ENCODE measurements at regions not wholly inside any gene's neighbourhood (a gene's known extent, or its start where the extent isn't known, plus 50 kb on each side); places are given as distances from the start of the nearest gene placed in this dataset.

DNA sequence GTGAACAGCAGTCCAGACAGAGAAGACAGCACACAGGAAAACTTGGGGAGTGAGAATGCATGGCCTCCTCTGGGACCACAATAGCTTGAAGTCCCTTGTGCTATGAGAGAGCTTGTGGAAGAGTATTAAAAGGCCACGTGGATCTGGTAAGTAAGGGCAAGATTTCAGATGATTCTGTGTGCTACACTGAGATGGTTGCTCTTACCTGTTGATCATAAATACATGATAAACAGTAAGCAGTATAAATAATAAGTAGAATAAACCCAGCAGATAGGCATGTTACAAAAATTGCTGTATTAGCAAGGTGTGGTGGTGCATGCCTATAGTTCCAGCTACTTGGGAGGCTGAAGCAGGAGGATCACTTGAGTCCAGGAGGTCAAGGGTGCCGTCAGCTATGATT is 150.4 kb upstream of the ZC3H11B start:
- Histone ChIP-seq H3K9me3 (ENCODE audit: low read depth, low read length) (no peaks in the 10 kb centered on the region), H3K27me3 (ENCODE audit: insufficient read depth, low read length) (no peaks in the 10 kb centered on the region), H3K4me3 (ENCODE audit: insufficient read depth, low read length) (no peak overlapping the region), H3K4me2 (ENCODE audit: insufficient read depth, low read length) (no peak overlapping the region), H3K36me3 (ENCODE audit: insufficient read depth, low read length) (no peaks in the 10 kb centered on the region), H3K27ac (ENCODE audit: low read depth, low read length) (no peak overlapping the region), H3K79me2 (ENCODE audit: insufficient read depth, low read length) (no peaks in the 10 kb centered on the region), H2AFZ (ENCODE audit: low read length) (no peak overlapping the region), H3K4me1 (ENCODE audit: insufficient read depth, low read length) (no peaks in the 10 kb centered on the region), H4K20me1 (ENCODE audit: insufficient read depth, low read length) (no peaks in the 10 kb centered on the region)
- TF ChIP-seq, protein P1, sequence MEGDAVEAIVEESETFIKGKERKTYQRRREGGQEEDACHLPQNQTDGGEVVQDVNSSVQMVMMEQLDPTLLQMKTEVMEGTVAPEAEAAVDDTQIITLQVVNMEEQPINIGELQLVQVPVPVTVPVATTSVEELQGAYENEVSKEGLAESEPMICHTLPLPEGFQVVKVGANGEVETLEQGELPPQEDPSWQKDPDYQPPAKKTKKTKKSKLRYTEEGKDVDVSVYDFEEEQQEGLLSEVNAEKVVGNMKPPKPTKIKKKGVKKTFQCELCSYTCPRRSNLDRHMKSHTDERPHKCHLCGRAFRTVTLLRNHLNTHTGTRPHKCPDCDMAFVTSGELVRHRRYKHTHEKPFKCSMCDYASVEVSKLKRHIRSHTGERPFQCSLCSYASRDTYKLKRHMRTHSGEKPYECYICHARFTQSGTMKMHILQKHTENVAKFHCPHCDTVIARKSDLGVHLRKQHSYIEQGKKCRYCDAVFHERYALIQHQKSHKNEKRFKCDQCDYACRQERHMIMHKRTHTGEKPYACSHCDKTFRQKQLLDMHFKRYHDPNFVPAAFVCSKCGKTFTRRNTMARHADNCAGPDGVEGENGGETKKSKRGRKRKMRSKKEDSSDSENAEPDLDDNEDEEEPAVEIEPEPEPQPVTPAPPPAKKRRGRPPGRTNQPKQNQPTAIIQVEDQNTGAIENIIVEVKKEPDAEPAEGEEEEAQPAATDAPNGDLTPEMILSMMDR (IDR thresholded peaks at IDR 0.05; ENCODE audit: extremely low read depth, low read depth, low read length): no peak
- DNase-seq (ENCODE audit: insufficient read length, low spot score, missing footprints): no peak

DNA sequence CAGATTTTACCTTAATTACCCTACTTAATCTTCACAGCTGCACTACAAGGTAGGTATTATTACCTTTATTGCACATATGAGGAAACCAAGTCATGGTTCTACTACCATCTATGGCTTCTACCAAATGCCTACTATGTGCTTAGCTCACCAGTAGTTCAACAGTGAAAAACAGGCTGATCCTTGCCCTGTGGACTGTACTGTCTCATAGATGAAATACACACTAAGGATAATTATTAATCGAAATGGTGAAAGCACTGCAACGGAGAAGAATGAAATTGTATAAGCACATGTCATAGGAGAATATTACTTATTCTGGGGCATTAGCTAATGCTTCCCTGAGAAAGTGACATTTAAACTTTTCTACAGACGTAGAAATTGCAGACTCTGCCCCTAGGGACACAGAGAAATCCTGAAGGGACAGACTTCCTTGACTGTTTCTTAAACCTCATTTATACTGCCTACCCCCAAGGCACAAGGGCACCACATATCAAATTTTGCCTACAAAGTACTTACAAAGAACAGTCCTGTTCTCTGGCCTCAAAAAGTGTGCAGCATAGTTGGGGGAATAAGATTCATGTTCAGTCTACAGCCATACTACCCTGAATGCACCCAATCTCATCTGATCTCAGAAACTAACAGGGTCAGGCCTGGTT is 148.4 kb upstream of the ZC3H11B start:
- Histone ChIP-seq H3K27ac (ENCODE audit: low read depth, low read length) (no peak overlapping the region), H3K27me3 (ENCODE audit: insufficient read depth, low read length) (no peaks in the 10 kb centered on the region), H3K79me2 (ENCODE audit: insufficient read depth, low read length) (no peaks in the 10 kb centered on the region), H3K36me3 (ENCODE audit: insufficient read depth, low read length) (no peaks in the 10 kb centered on the region), H2AFZ (ENCODE audit: low read length) (no peak overlapping the region), H3K4me2 (ENCODE audit: insufficient read depth, low read length) (no peak overlapping the region), H3K9me3 (ENCODE audit: low read depth, low read length) (no peaks in the 10 kb centered on the region), H4K20me1 (ENCODE audit: insufficient read depth, low read length) (no peaks in the 10 kb centered on the region), H3K4me3 (ENCODE audit: insufficient read depth, low read length) (no peak overlapping the region), H3K4me1 (ENCODE audit: insufficient read depth, low read length) (no peaks in the 10 kb centered on the region)
- DNase-seq (ENCODE audit: insufficient read length, low spot score, missing footprints): no peak
- TF ChIP-seq, protein P1 (IDR thresholded peaks at IDR 0.05; ENCODE audit: extremely low read depth, low read depth, low read length): no peak

DNA sequence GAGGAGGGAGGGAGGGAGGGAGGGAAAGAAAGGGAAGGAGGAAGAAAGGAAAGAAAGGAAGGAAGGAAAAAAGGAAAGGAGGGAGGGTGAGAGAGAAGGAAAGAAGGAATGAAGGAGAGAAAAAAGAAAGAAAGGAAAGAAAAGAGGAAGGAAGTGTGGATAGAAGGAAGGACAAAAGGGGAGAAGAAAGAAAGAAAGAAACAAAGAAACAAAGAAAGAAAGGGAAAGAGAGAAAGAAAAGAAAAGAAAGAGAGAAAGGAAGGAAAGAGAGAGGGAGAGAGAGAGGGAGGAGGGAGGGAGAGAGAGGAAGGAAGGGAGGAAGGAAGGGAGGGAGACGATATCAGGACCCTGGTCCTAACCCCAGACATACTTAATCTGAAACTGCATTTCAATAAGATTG is 146.2 kb upstream of the ZC3H11B start:
- Histone ChIP-seq H2AFZ (ENCODE audit: low read length) (no peak overlapping the region), H4K20me1 (ENCODE audit: insufficient read depth, low read length) (no peaks in the 10 kb centered on the region), H3K36me3 (ENCODE audit: insufficient read depth, low read length) (no peaks in the 10 kb centered on the region), H3K4me3 (ENCODE audit: insufficient read depth, low read length) (no peak overlapping the region), H3K27me3 (ENCODE audit: insufficient read depth, low read length) (no peaks in the 10 kb centered on the region), H3K79me2 (ENCODE audit: insufficient read depth, low read length) (no peaks in the 10 kb centered on the region), H3K4me2 (ENCODE audit: insufficient read depth, low read length) (no peak overlapping the region), H3K27ac (ENCODE audit: low read depth, low read length) (no peak overlapping the region), H3K9me3 (ENCODE audit: low read depth, low read length) (no peaks in the 10 kb centered on the region), H3K4me1 (ENCODE audit: insufficient read depth, low read length) (no peaks in the 10 kb centered on the region)
- TF ChIP-seq, protein P1 (IDR thresholded peaks at IDR 0.05; ENCODE audit: extremely low read depth, low read depth, low read length): no peak
- no peak for DNase-seq (ENCODE audit: insufficient read length, low spot score, missing footprints)

DNA sequence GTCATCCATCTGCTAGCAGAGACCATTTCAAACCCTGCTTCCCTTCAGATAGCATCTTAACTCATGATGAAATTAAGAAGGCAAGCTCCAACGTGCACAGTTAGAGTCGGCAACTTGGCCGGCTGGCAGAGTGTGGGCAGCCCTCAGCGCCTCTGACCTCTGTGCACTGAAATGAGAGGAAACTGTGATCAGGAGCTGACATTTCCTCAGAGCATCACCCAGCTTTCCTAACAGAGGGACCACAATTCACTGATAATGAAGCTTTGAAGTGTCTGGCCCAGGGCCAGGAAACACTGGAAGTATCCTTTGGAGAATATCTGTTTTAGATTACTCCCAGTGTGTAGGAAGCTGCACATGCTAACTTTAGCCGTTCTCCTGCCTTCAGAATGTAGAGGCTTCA is 145.0 kb upstream of the ZC3H11B start:
- TF ChIP-seq, protein P1 (IDR thresholded peaks at IDR 0.05; ENCODE audit: extremely low read depth, low read depth, low read length): no peak

More for the DNA sequence above, 145.0 kb upstream of the ZC3H11B start:
- Histone ChIP-seq H3K4me1 (ENCODE audit: insufficient read depth, low read length) (no peaks in the 10 kb centered on the region), H3K27ac (ENCODE audit: low read depth, low read length) (no peak overlapping the region), H3K79me2 (ENCODE audit: insufficient read depth, low read length) (no peaks in the 10 kb centered on the region), H3K9me3 (ENCODE audit: low read depth, low read length) (no peaks in the 10 kb centered on the region), H3K4me2 (ENCODE audit: insufficient read depth, low read length) (no peak overlapping the region), H4K20me1 (ENCODE audit: insufficient read depth, low read length) (no peaks in the 10 kb centered on the region), H2AFZ (ENCODE audit: low read length) (no peak overlapping the region), H3K36me3 (ENCODE audit: insufficient read depth, low read length) (no peaks in the 10 kb centered on the region), H3K27me3 (ENCODE audit: insufficient read depth, low read length) (no peaks in the 10 kb centered on the region), H3K4me3 (ENCODE audit: insufficient read depth, low read length) (no peak overlapping the region)
- no peak for DNase-seq (ENCODE audit: insufficient read length, low spot score, missing footprints)

All from osteoblast (primary cell).